Naive thymus-derived CD4-positive, alpha-beta T cell (primary cell): ENCODE measurements at regions not wholly inside any gene's neighbourhood (a gene's known extent, or its start where the extent isn't known, plus 50 kb on each side); places are given as distances from the start of the nearest gene placed in this dataset.
A peak's percentile ranks its signal among the peaks of the same experiment; 100 is the strongest.

Source experiments
- ATAC-seq: fragments of 150-1000 bp; cut with Tn5 transposase; 2 replicates; pipeline ENCODE4 v1.10.0; 2021; ENCODE audit warnings: mild to moderate bottlenecking, moderate library complexity
- CTCF ChIA-PET: fragments of 350-600 bp; sonication (Branson Sonifier 250); formaldehyde crosslinking; loops from one replicate; lab custom pipeline; 2021; ENCODE audit warnings: antibody characterized with exemption; lab: Charles Lee
- POLR2A ChIA-PET: fragments of 350-600 bp; sonication (Branson Sonifier 250); formaldehyde crosslinking; loops from one replicate; lab custom pipeline; 2021; ENCODE audit warnings: antibody characterized with exemption, inconsistent platforms; lab: Charles Lee
- DNase-seq, 9 donors: peaks; one replicate each; pipeline versions ENCODE4 v3.0.0 to v3.0.0-alpha.2; 2020 to 2022; ENCODE audit warnings: mixed read lengths in 1 of 9
- H3K27ac ChIP-seq: one replicate; pipeline ENCODE4 v1.7.0; 2013; ENCODE audit warnings: mild to moderate bottlenecking, low read depth, low read length, moderate library complexity
- H3K27me3 ChIP-seq, 2 donors: one replicate each; pipeline ENCODE4 v1.7.0; 2013; ENCODE audit warnings: low read length in 2 of 2, mild to moderate bottlenecking in 2 of 2, moderate library complexity in 2 of 2; ENCODE audit not compliant: control insufficient read depth in 2 of 2, insufficient read depth in 2 of 2
- H3K36me3 ChIP-seq, 3 experiments: 1 replicate in 2 of 3; 2 replicates in 1 of 3; pipeline ENCODE4 v1.7.0; 2013; ENCODE audit warnings: low read length in 3 of 3, mild to moderate bottlenecking in 3 of 3, moderate library complexity in 1 of 3; ENCODE audit not compliant: insufficient read depth in 3 of 3, control insufficient read depth in 2 of 3
- H3K4me1 ChIP-seq, 2 donors: one replicate each; pipeline ENCODE4 v1.7.0; 2013; ENCODE audit warnings: low read length in 2 of 2, mild to moderate bottlenecking in 2 of 2, moderate library complexity in 1 of 2; ENCODE audit not compliant: control insufficient read depth in 2 of 2, insufficient read depth in 2 of 2
- H3K4me3 ChIP-seq: 2 replicates; pipeline ENCODE4 v1.7.0; 2013; ENCODE audit warnings: mild to moderate bottlenecking, low read length
- H3K9me3 ChIP-seq, 3 experiments: 1 replicate in 2 of 3; 2 replicates in 1 of 3; pipeline ENCODE4 v1.7.0; 2013; ENCODE audit warnings: low read length in 3 of 3; ENCODE audit not compliant: control insufficient read depth in 2 of 3
- H3K27ac Mint-ChIP-seq, 9 donors: one replicate each; pipeline ENCODE4 v1.8.0; 2020 to 2022; ENCODE audit warnings: mixed read lengths in 9 of 9, mild to moderate bottlenecking in 8 of 9, moderate library complexity in 5 of 9, inconsistent platforms in 2 of 9
- H3K27me3 Mint-ChIP-seq, 5 donors: one replicate each; pipeline ENCODE4 v1.8.0; 2021 to 2022; ENCODE audit warnings: mixed read lengths in 5 of 5, mild to moderate bottlenecking in 1 of 5
- H3K36me3 Mint-ChIP-seq, 5 donors: one replicate each; pipeline ENCODE4 v1.8.0; 2020 to 2022; ENCODE audit warnings: mixed read lengths in 5 of 5, mild to moderate bottlenecking in 3 of 5, inconsistent platforms in 1 of 5
- H3K4me1 Mint-ChIP-seq, 7 donors: one replicate each; pipeline ENCODE4 v1.8.0; 2020 to 2022; ENCODE audit warnings: mixed read lengths in 7 of 7, mild to moderate bottlenecking in 3 of 7, inconsistent platforms in 1 of 7
- H3K4me3 Mint-ChIP-seq, 10 donors: one replicate each; pipeline ENCODE4 v1.8.0; 2020 to 2022; ENCODE audit warnings: mild to moderate bottlenecking in 10 of 10, mixed read lengths in 10 of 10, moderate library complexity in 6 of 10, inconsistent platforms in 2 of 10
- H3K9me3 Mint-ChIP-seq, 11 donors: one replicate each; pipeline ENCODE4 v1.8.0; 2020 to 2022; ENCODE audit warnings: mixed read lengths in 11 of 11, mild to moderate bottlenecking in 4 of 11, inconsistent platforms in 1 of 11, moderate library complexity in 1 of 11
- intact Hi-C, 2 donors: fragments of 100-400 bp; cut with micrococcal nuclease; formaldehyde crosslinking; loops; one replicate each; pipeline ENCODE4 v1.15.1; 2023

- ChIA-PET POLR2A (no interaction called here), CTCF (no interaction called here)
- Mint-ChIP-seq H3K4me3 (no peak overlapping the region), H3K4me1 (peaks cover 16 to 31% (median 26%) of the 10 kb centered on the region in 7 donors), H3K27ac (peak overlapping the region in 1 of 9 donors; percentile 20), H3K27me3 (peaks cover 0 to 24% (median 0%) of the 10 kb centered on the region in 5 donors), H3K9me3 (peaks cover 0 to 10% (median 2%) of the 10 kb centered on the region in 11 donors), H3K36me3 (peaks cover 0 to 8% (median 0%) of the 10 kb centered on the region in 5 donors)
- Histone ChIP-seq H3K9me3 (no peaks in the 10 kb centered on the region), H3K27ac (no peak overlapping the region), H3K4me1 (peaks cover 8 to 20% of the 10 kb centered on the region in 2 donors), H3K27me3 (no peaks in the 10 kb centered on the region), H3K36me3 (no peaks in the 10 kb centered on the region), H3K4me3 (no peak overlapping the region)
- DNase-seq, result no peak
- ATAC-seq, result no peak
- intact Hi-C loops, result no loop called here
Measured at GRCh38 chr1:11380500-11380899, 98.5 kb upstream of the DISP3 start.

DNA sequence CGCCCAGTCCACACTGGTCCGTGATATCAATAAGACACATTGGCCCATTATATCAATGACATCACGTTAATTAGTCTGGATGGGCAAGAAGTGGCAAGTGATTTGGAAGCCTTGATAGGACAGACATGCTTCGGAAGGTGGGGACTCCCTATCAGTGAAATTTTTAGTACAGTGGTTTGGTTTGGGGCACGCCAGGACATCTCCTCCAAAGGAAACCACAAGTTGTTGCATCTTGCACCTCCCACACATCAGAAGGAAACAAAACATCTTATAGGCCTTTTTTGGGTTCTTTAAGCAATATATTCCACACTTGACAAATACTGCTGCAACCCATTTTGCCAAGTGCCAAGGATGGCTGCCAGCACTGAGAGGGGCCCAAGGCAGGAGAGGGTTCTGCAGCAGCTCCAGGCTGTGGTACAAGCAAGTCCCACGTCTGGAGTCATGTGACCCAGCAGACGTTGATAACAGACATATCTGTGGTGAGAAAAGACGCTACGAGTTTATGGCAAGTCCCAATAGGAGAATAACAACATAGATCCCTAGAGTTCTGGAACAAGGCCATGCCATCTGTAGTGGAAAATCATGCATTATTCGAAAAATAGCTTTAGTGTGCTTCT lies 95.3 kb upstream of the DISP3 start:
- H3K27me3 Mint-ChIP-seq, result peaks cover 0 to 31% (median 0%) of the 10 kb centered on the region in 5 donors
- Histone ChIP-seq H3K36me3 (no peaks in the 10 kb centered on the region), H3K27ac (no peak overlapping the region), H3K4me1 (peaks cover 8 to 20% of the 10 kb centered on the region in 2 donors), H3K27me3 (no peaks in the 10 kb centered on the region), H3K9me3 (no peaks in the 10 kb centered on the region), H3K4me3 (peak overlapping the region; percentile 32)
- peak overlapping the region in 6 of 9 donors; percentile 24 to 67 (median 56) for H3K27ac Mint-ChIP-seq
- DNase-seq (peak in 5 of 9 donors; percentile 10 to 25 (median 13)), ATAC-seq (no peak)
- intact Hi-C loops, result no loop called here
- ChIA-PET POLR2A (no interaction called here), CTCF (no interaction called here)
- H3K9me3 Mint-ChIP-seq, result peaks cover 0 to 10% (median 2%) of the 10 kb centered on the region in 11 donors
- peaks cover 0 to 8% (median 0%) of the 10 kb centered on the region in 5 donors for H3K36me3 Mint-ChIP-seq
- H3K4me1 Mint-ChIP-seq, result peaks cover 16 to 37% (median 26%) of the 10 kb centered on the region in 7 donors
- H3K4me3 Mint-ChIP-seq, result peak overlapping the region; percentile 35 to 81 (median 68)

DNA sequence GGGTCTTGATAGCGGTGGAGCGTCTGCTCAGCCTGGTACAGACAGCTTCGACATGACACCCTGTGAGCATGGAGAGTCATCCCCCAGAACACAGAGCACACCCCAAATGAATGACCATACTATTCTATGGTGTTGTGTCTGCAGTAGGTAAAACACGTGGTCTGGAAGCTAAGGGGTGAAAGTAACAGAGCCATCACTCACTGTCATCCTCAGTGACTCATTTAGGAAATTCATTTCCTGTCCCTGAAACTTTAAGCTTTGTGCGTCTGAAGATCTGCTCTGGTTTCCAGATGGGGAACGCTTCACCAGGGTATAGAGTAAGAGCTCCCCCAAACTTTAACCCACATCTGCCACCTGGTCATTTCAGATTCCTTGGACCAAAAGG lies 94.8 kb upstream of the DISP3 start:
- peak in 1 of 9 donors; percentile 3 for DNase-seq

GRCh38 chr1:11387829-11388228 lies 91.1 kb upstream of the DISP3 start:
- Histone ChIP-seq H3K4me3 (no peak overlapping the region), H3K36me3 (no peaks in the 10 kb centered on the region), H3K27ac (no peak overlapping the region), H3K27me3 (no peaks in the 10 kb centered on the region), H3K4me1 (peaks cover 8 to 18% of the 10 kb centered on the region in 2 donors), H3K9me3 (no peaks in the 10 kb centered on the region)
- peaks cover 0 to 35% (median 0%) of the 10 kb centered on the region in 5 donors for H3K27me3 Mint-ChIP-seq
- ChIA-PET CTCF (no interaction called here), POLR2A (no interaction called here)
- ATAC-seq (no peak), DNase-seq (no peak)
- peak overlapping the region in 1 of 9 donors; percentile 44 for H3K27ac Mint-ChIP-seq
- H3K36me3 Mint-ChIP-seq, result no peaks in the 10 kb centered on the region
- intact Hi-C loops, result no loop called here
- H3K9me3 Mint-ChIP-seq, result no peaks in the 10 kb centered on the region
- peaks cover 16 to 37% (median 28%) of the 10 kb centered on the region in 7 donors for H3K4me1 Mint-ChIP-seq
- H3K4me3 Mint-ChIP-seq, result no peak overlapping the region

More for the DNA sequence above, 94.8 kb upstream of the DISP3 start:
- H3K4me1 Mint-ChIP-seq, result peaks cover 16 to 37% (median 26%) of the 10 kb centered on the region in 7 donors
- Histone ChIP-seq H3K27me3 (no peaks in the 10 kb centered on the region), H3K4me1 (peaks cover 8 to 20% of the 10 kb centered on the region in 2 donors), H3K36me3 (no peaks in the 10 kb centered on the region), H3K27ac (no peak overlapping the region), H3K9me3 (no peaks in the 10 kb centered on the region), H3K4me3 (peak overlapping the region; percentile 32)
- ChIA-PET CTCF (no interaction called here), POLR2A (no interaction called here)
- intact Hi-C loops, result no loop called here
- ATAC-seq, result peak; percentile 6
- H3K27me3 Mint-ChIP-seq, result peaks cover 0 to 29% (median 0%) of the 10 kb centered on the region in 5 donors
- H3K36me3 Mint-ChIP-seq, result peaks cover 0 to 8% (median 0%) of the 10 kb centered on the region in 5 donors
- H3K4me3 Mint-ChIP-seq, result peak overlapping the region; percentile 35 to 81 (median 68)
- H3K27ac Mint-ChIP-seq, result peak overlapping the region in 8 of 9 donors; percentile 15 to 69 (median 56)
- H3K9me3 Mint-ChIP-seq, result peaks cover 0 to 10% (median 2%) of the 10 kb centered on the region in 11 donors

- no peak overlapping the region for H3K4me3 ChIP-seq
Measured at GRCh38 chr1:11388617-11389016, 90.3 kb upstream of the DISP3 start.

GRCh38 chr1:11391327-11391726 lies 87.6 kb upstream of the DISP3 start:
- Histone ChIP-seq H3K27me3 (no peaks in the 10 kb centered on the region), H3K4me3 (no peak overlapping the region), H3K36me3 (no peaks in the 10 kb centered on the region), H3K27ac (no peak overlapping the region), H3K4me1 (no peaks in the 10 kb centered on the region), H3K9me3 (no peaks in the 10 kb centered on the region)
- Mint-ChIP-seq H3K4me1 (peaks cover 0 to 14% (median 9%) of the 10 kb centered on the region in 7 donors), H3K4me3 (no peak overlapping the region), H3K27me3 (peaks cover 0 to 29% (median 0%) of the 10 kb centered on the region in 5 donors), H3K27ac (peak overlapping the region in 1 of 9 donors; percentile 62), H3K36me3 (no peaks in the 10 kb centered on the region), H3K9me3 (no peaks in the 10 kb centered on the region)
- intact Hi-C loops, result no loop called here
- DNase-seq, result no peak
- ChIA-PET CTCF (no interaction called here), POLR2A (no interaction called here)
- ATAC-seq, result no peak

More at GRCh38 chr1:11388617-11389016, 90.3 kb upstream of the DISP3 start:
- Histone ChIP-seq H3K27ac (no peak overlapping the region), H3K36me3 (no peaks in the 10 kb centered on the region), H3K27me3 (no peaks in the 10 kb centered on the region), H3K9me3 (no peaks in the 10 kb centered on the region), H3K4me1 (peaks cover 5 to 11% of the 10 kb centered on the region in 2 donors)
- peaks cover 8 to 29% (median 20%) of the 10 kb centered on the region in 7 donors for H3K4me1 Mint-ChIP-seq
- H3K27me3 Mint-ChIP-seq, result peaks cover 0 to 35% (median 0%) of the 10 kb centered on the region in 5 donors
- H3K36me3 Mint-ChIP-seq, result no peaks in the 10 kb centered on the region
- no peak for ATAC-seq
- intact Hi-C loops, result no loop called here
- DNase-seq, result no peak
- H3K4me3 Mint-ChIP-seq, result no peak overlapping the region
- H3K9me3 Mint-ChIP-seq, result no peaks in the 10 kb centered on the region
- no peak overlapping the region for H3K27ac Mint-ChIP-seq
- CTCF ChIA-PET, result no interaction called here
- POLR2A ChIA-PET, result no interaction called here
